ENCODE measurements at regions not wholly inside any gene's neighbourhood (a gene's known extent, or its start where the extent isn't known, plus 50 kb on each side); places are given as distances from the start of the nearest gene placed in this dataset.
A peak's percentile ranks its signal among the peaks of the same experiment; 100 is the strongest.

DNA sequence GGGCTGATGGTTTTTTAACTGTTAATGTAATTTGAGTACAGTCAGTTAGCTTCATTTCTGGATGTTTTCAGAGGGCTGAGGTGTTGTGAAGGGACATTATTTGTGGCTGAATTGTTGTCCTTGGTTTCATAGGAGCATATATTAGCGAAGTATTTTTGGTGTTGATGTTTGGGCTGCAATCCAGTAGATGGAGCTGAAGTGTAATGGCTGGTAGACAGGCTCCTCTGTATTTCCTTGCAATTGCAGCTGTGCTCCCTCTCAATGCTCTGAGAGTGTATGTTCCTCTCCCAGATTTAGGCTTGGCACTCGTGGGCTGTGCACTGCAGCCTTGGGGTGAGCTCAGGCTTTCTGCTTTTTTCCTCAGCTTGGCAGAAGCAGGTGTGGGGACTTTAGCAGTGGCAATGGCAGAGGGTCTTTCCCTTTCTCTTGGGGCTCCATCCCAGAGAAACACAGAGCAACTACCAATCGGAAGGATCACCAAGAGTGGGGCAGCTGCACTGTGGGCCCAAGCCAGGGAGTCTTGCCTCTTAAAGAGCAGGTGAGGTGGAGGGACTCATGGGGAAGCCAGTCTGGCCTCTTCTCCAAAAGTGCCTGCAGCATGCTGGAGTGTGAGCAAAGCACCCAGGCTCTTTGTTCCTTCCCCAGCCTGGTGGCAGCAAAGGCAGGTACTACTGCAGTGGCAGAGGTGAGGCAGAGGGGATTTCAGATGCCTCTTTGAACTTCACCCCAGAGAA lies 544.4 kb downstream of the SH2D4B start:
- no peaks in the 10 kb centered on the region for H3K27me3 ChIP-seq (ENCODE audit: control insufficient read depth, insufficient read depth, low read length)
- no peak overlapping the region for H3K4me3 ChIP-seq (ENCODE audit: insufficient read depth, low read depth, low read length)
- no peak for DNase-seq
- H3K36me3 ChIP-seq (replicated peaks; ENCODE audit: control insufficient read depth, insufficient read depth, low read length), result no peaks in the 10 kb centered on the region

GRCh38 chr10:81082621-81083376 lies 545.1 kb downstream of the SH2D4B start:
- DNase-seq, result no peak
- no peaks in the 10 kb centered on the region for H3K36me3 ChIP-seq (replicated peaks; ENCODE audit: control insufficient read depth, insufficient read depth, low read length)
- no peaks in the 10 kb centered on the region for H3K27me3 ChIP-seq (ENCODE audit: control insufficient read depth, insufficient read depth, low read length)
- H3K4me3 ChIP-seq (ENCODE audit: insufficient read depth, low read depth, low read length), result no peak overlapping the region

DNA sequence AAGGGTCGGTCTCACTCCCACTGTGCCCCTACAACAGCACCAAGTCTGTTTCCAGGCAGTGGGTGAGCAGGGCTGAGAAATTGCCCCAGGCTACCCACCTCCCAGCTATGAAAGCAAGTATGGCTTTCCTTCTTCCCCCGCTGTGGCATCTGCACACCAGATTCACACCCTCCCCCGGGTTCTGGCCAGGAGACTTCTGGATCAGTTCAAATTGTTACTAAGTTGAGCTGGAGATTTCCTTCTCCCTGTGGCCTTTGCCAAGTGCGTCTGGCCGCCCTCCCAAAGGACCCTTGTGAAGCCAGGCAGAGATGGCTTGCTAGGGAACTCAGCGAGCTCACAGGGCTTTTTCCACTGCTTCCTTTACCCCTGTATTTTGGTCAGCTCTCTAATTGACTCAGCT lies 555.4 kb downstream of the SH2D4B start:
- DNase-seq, result no peak
- Histone ChIP-seq H3K36me3 (replicated peaks; ENCODE audit: control insufficient read depth, insufficient read depth, low read length) (no peaks in the 10 kb centered on the region), H3K4me3 (ENCODE audit: insufficient read depth, low read depth, low read length) (no peak overlapping the region), H3K27me3 (ENCODE audit: control insufficient read depth, insufficient read depth, low read length) (no peaks in the 10 kb centered on the region)

DNA sequence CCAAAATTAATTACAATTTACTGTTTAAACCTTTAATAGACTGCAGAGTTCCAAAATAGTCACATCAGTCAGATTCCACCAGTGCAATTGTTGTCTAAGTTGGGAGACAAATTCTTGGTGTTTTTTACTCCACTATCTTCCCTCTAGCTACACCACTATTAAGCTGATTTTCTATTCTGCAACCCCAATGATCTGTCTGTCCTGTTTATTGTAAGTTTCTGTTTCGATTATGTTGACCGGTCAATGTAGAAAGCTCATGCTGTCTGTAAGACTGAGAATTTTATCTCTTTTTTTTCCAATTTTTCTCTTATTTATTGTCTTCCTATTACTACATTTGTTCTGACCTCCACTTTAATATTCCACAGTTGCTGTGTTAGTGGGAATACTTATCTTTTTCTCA lies 557.5 kb downstream of the SH2D4B start:
- DNase-seq, result no peak
- no peaks in the 10 kb centered on the region for H3K27me3 ChIP-seq (ENCODE audit: control insufficient read depth, insufficient read depth, low read length)
- no peaks in the 10 kb centered on the region for H3K36me3 ChIP-seq (replicated peaks; ENCODE audit: control insufficient read depth, insufficient read depth, low read length)
- no peak overlapping the region for H3K4me3 ChIP-seq (ENCODE audit: insufficient read depth, low read depth, low read length)

DNA sequence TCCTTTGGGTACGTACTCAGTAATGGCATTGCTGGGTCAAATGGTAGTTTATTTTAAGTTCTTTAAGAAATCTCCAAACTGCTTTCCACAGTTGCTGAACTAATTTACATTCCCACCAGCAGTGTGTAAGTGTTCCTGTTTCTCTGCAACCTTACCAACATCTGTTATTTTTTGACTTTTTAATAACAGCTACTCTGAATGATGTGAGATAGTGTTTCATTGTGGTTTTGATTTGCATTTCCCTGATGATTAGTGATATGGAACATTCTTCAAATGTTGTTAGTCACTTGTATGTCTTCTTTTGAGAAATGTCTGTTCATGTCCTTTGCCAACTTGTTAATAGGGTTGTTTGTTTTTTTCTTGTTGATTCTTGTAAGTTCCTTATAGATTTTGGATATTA lies 558.9 kb downstream of the SH2D4B start:
- H3K36me3 ChIP-seq (replicated peaks; ENCODE audit: control insufficient read depth, insufficient read depth, low read length), result no peaks in the 10 kb centered on the region
- DNase-seq, result no peak
- H3K27me3 ChIP-seq (ENCODE audit: control insufficient read depth, insufficient read depth, low read length), result no peaks in the 10 kb centered on the region
- H3K4me3 ChIP-seq (ENCODE audit: insufficient read depth, low read depth, low read length), result no peak overlapping the region

DNA sequence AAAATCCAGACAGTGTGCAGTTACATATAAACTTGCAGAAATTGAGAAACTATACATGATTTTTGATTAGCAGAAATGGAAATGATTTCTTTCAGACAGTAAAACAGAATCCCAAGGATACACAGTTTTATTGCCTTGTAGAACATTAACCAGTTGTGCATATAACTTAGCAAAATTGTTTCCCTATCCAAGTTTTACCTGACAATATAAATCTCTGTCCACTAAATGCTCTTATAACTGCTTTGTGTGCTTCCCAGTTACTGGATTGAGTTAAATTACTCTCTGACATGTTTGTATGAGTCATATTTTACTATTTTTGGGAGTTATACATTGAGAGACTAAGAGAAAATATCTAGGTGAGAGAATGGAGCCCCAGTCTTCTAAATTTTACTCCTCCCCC lies 563.4 kb downstream of the SH2D4B start:
- Histone ChIP-seq H3K27me3 (ENCODE audit: control insufficient read depth, insufficient read depth, low read length) (no peaks in the 10 kb centered on the region), H3K4me3 (ENCODE audit: insufficient read depth, low read depth, low read length) (no peak overlapping the region), H3K36me3 (replicated peaks; ENCODE audit: control insufficient read depth, insufficient read depth, low read length) (no peaks in the 10 kb centered on the region)
- DNase-seq, result no peak

GRCh38 chr10:81104494-81104893 lies 566.8 kb downstream of the SH2D4B start:
- no peak overlapping the region for H3K4me3 ChIP-seq (ENCODE audit: insufficient read depth, low read depth, low read length)
- no peaks in the 10 kb centered on the region for H3K27me3 ChIP-seq (ENCODE audit: control insufficient read depth, insufficient read depth, low read length)
- DNase-seq, result no peak
- H3K36me3 ChIP-seq (replicated peaks; ENCODE audit: control insufficient read depth, insufficient read depth, low read length), result no peaks in the 10 kb centered on the region

DNA sequence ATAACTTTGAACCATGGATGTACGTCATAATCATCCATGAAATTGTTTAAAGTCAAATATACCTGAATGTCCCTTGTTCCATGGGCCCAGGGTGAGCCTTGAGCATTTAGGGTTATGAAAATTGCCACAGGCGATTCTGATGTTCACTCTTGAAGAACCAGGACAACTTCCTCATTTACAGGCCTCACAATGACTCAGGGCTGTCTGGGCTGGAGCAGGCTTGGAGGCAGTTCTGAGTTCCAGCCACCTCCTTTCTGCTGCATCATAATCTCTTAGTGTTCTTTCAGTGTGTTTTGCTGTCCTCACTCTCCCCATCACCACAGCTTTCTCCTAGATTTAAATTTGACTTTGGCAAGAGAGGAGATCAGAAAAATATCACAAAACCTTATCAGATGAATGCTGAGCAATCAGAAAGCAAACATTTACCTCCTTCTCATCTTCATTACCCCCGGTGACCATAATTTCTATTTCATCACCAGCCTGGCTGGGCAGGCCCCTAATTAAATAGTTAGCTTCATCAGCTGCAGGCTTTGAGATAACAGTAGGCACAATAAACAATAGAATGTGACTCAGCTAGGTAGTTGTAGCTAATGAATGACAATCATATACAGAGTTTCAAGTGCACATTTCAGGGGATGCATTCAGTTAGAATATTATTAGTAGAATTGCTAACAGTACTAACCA lies 571.0 kb downstream of the SH2D4B start:
- Histone ChIP-seq H3K27me3 (ENCODE audit: control insufficient read depth, insufficient read depth, low read length) (no peaks in the 10 kb centered on the region), H3K4me3 (ENCODE audit: insufficient read depth, low read depth, low read length) (no peak overlapping the region), H3K36me3 (replicated peaks; ENCODE audit: control insufficient read depth, insufficient read depth, low read length) (no peaks in the 10 kb centered on the region)
- DNase-seq, result no peak

GRCh38 chr10:81109200-81109752 lies 571.6 kb downstream of the SH2D4B start:
- H3K27me3 ChIP-seq (ENCODE audit: control insufficient read depth, insufficient read depth, low read length), result no peaks in the 10 kb centered on the region
- DNase-seq, result no peak
- no peak overlapping the region for H3K4me3 ChIP-seq (ENCODE audit: insufficient read depth, low read depth, low read length)
- H3K36me3 ChIP-seq (replicated peaks; ENCODE audit: control insufficient read depth, insufficient read depth, low read length), result no peaks in the 10 kb centered on the region

DNA sequence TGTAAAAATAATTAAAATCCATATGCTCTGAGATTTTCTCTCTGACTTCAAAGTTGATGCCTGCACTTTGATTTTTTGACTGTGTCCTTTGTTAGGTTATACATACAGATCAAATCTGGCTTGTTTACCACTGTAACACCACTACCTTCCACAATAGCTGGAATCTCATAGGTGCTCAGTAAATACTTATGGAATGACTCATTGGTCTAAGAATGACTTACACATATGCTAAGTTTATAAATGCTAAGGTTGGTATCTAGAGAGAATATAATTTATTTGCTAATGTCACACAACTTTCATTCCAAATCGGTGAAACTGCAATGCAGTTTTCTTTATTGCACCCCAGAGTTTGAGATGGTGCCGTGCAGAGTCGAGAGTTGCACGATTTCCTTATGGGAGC lies 578.5 kb downstream of the SH2D4B start:
- no peak overlapping the region for H3K4me3 ChIP-seq (ENCODE audit: insufficient read depth, low read depth, low read length)
- no peak for DNase-seq
- no peaks in the 10 kb centered on the region for H3K36me3 ChIP-seq (replicated peaks; ENCODE audit: control insufficient read depth, insufficient read depth, low read length)
- no peaks in the 10 kb centered on the region for H3K27me3 ChIP-seq (ENCODE audit: control insufficient read depth, insufficient read depth, low read length)

- peak; percentile 6 for DNase-seq
- Histone ChIP-seq H3K4me3 (ENCODE audit: insufficient read depth, low read depth, low read length) (no peak overlapping the region), H3K27me3 (ENCODE audit: control insufficient read depth, insufficient read depth, low read length) (no peaks in the 10 kb centered on the region), H3K36me3 (replicated peaks; ENCODE audit: control insufficient read depth, insufficient read depth, low read length) (no peaks in the 10 kb centered on the region)
Measured at GRCh38 chr10:81116990-81117389, 579.3 kb downstream of the SH2D4B start.

- H3K4me3 ChIP-seq (ENCODE audit: insufficient read depth, low read depth, low read length), result no peak overlapping the region
Measured at GRCh38 chr10:81127931-81128330, 590.2 kb downstream of the SH2D4B start.

GRCh38 chr10:81130014-81130413 lies 592.3 kb downstream of the SH2D4B start:
- Histone ChIP-seq H3K36me3 (replicated peaks; ENCODE audit: control insufficient read depth, insufficient read depth, low read length) (no peaks in the 10 kb centered on the region), H3K27me3 (ENCODE audit: control insufficient read depth, insufficient read depth, low read length) (no peaks in the 10 kb centered on the region), H3K4me3 (ENCODE audit: insufficient read depth, low read depth, low read length) (no peak overlapping the region)
- DNase-seq, result no peak

More at GRCh38 chr10:81127931-81128330, 590.2 kb downstream of the SH2D4B start:
- DNase-seq, result no peak
- no peaks in the 10 kb centered on the region for H3K36me3 ChIP-seq (replicated peaks; ENCODE audit: control insufficient read depth, insufficient read depth, low read length)
- H3K27me3 ChIP-seq (ENCODE audit: control insufficient read depth, insufficient read depth, low read length), result no peaks in the 10 kb centered on the region

DNA sequence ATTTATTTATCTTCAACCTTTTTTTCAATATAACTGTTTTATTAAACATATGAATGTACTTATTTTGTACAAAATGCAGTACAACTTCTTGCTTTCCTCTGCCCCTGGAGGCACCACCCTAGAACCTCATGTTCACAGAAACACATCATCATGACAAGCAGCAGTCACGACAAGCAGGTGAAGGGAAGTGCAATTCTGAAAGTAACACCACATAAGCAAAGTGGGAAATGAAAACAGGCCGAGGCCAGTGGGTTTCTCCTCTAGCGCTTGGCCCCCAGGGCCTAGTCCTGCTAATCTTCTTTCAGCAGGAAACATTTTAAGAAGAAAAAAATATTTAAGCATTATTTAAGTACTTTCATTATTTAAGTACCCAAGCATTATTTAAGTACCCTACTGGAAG lies 598.1 kb downstream of the SH2D4B start:
- no peak overlapping the region for H3K4me3 ChIP-seq (ENCODE audit: insufficient read depth, low read depth, low read length)

DNA sequence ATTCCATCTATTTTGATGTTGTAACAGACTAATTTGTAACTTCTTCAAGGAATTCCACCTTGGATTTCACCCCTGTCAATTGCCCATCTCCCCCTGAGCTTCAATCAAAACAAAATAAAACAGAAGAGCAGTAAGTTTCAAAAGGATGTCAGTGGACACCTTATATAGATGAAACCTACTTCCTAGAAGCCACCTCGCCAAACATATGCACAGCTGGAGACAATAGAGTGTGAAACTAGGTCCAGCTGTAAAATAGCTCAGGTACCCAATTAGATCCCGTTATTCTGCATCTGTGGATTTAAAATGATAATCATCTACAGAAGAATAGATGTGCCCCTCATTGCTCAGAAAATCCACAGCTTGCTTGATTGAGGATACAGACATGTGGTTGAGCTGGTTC lies 598.6 kb downstream of the SH2D4B start:
- H3K36me3 ChIP-seq (replicated peaks; ENCODE audit: control insufficient read depth, insufficient read depth, low read length), result no peaks in the 10 kb centered on the region
- no peak for DNase-seq
- H3K27me3 ChIP-seq (ENCODE audit: control insufficient read depth, insufficient read depth, low read length), result no peaks in the 10 kb centered on the region
- H3K4me3 ChIP-seq (ENCODE audit: insufficient read depth, low read depth, low read length), result no peak overlapping the region

More for the DNA sequence above, 598.1 kb downstream of the SH2D4B start:
- H3K27me3 ChIP-seq (ENCODE audit: control insufficient read depth, insufficient read depth, low read length), result no peaks in the 10 kb centered on the region
- H3K36me3 ChIP-seq (replicated peaks; ENCODE audit: control insufficient read depth, insufficient read depth, low read length), result no peaks in the 10 kb centered on the region
- DNase-seq, result no peak
